Suppressor macrophage (primary cell): ENCODE measurements at regions not wholly inside any gene's neighbourhood (a gene's known extent, or its start where the extent isn't known, plus 50 kb on each side); places are given as distances from the start of the nearest gene placed in this dataset.
"Not testable (repeated sequence)": the region's sequence is repeated elsewhere in the genome, so short reads cannot be mapped to it uniquely, and the experiment has no call there.

Experiments
- DNase-seq, 4 experiments: peaks; one replicate each; pipeline ENCODE4 v3.0.0-alpha.2; 2020 to 2022

GRCh38 chr2:138223319-138223718, 259.0 kb downstream of the HNMT start:
- DNase-seq, result no peak

DNA sequence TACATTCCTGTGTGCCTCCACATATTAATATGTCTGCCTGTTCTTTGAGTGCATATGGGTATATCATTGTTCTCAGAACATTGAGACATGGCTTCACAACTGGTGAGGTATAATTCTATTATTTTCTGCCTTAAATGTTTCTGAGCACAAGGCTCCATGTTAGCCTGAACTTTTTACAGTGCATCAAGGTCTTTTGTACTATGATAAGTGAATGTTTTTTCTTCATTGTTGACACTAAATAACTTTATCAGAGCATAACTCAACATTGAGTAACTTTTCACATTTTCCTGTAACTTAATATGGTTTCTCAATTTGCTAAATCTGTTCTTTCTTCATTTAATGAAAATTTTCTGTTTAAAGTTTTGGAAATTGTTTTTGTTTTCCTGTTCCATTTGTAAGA, 262.9 kb downstream of the HNMT start:
- DNase-seq, result no peak

DNA sequence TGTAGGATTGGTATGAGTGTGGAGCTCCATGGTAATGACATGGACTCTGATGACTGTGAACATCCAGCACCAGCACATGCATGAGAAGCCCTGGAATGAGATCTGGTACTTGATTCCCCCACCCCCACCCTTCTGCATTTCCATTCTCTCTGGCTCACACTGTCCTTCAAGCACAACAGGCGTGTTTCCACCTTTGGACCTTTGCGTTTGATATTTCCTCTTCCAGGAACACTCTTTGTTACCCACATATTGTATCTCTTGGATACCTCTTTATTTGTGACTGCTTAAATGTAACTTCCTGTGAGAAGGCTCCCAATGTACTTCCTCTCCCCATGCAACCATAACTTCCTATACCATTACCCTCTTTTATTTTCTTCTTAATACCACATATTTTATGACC, 263.8 kb downstream of the HNMT start:
- no peak for DNase-seq

DNA sequence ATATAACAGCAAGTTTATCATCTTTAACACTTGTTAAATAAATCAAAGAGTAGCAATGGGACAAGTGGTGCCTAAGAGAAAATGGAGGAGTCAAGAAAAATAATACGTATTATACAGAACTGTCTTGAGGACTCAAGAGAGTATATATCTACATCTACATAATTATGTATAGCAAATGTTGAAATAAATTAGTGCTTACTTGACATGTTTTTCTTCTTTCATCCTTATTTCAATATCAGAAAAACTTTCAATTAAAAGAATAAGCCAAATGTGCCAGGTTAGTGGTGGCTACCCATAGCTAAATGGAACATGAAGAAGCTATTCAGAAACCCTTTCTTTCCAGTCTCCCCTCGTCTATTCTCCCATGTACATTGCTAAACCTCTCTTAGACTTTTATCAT, 267.3 kb upstream of the SPOPL start:
- no peak for DNase-seq

DNA sequence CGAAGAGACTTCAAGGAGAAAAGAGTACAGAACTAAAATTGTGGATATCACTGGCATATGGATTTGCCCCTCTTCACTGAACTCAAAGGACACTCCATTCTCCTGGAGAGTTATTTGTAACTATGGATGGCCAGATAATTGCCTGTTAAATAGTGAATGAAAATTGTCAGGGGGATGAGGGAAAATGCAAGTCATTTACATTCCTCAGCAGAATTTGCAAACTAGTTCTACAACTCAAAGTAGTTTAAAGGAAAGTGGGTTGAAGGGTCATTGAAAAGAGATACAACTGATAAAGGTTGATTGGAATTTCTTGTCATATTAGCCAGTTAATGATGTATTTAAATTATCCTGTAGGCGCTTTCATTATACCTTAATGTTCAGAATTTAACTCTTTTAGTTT, 266.5 kb upstream of the SPOPL start:
- DNase-seq, result no peak

- no peak for DNase-seq
Measured at GRCh38 chr2:138236142-138236541, 265.4 kb upstream of the SPOPL start.

DNA sequence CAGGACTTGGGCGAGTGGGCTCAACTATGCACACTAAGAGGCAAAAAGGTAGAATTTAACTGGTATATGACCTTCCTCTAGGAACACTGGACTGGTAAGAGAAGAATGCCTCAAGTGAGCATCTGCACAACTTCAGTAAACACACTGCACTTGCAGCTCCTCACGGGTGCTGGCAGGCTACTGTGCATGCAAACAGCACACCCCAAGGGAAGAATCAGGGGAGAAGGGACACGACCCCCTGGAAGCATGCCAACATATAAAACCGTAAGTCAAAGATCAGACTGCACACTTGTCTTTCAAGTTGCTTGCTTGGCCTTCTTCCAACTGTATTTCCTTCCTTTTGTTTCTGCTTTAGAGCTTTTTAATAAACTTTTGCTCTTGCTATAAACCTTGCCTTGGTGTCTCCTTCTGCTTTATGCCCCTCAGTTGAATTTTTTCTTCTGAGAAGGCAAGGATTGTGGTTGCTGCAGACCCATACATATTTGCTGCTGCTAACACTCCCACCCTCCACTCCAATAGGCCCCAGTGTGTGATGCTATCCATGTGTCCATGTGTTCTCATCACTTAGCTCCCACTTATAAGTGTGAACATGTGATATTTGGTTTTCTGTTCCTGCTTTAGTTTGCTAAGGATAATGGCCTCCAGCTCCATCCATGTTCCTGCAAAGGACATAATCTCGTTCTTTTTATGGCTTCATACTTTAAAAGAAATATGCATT, 263.7 kb upstream of the SPOPL start:
- DNase-seq, result no peak

DNA sequence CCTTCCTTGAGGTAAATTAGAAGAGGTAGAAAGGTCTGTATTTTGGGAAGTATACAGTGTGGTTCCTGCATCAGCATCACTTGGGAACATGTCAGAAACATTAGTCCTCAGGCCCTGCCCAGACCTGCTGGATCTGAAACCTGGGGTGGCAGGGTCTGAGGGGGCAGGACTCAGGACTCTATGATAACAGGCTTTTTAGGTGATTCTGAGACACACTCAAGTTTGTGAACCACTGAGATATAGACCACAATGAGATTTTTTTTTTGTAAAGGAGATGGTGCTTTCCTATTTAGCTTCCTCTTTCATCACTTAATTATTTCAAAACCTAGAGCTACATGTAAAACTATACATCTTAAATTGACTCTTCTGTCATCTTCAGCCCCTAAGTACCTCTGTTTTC, 262.7 kb upstream of the SPOPL start:
- no peak for DNase-seq

DNA sequence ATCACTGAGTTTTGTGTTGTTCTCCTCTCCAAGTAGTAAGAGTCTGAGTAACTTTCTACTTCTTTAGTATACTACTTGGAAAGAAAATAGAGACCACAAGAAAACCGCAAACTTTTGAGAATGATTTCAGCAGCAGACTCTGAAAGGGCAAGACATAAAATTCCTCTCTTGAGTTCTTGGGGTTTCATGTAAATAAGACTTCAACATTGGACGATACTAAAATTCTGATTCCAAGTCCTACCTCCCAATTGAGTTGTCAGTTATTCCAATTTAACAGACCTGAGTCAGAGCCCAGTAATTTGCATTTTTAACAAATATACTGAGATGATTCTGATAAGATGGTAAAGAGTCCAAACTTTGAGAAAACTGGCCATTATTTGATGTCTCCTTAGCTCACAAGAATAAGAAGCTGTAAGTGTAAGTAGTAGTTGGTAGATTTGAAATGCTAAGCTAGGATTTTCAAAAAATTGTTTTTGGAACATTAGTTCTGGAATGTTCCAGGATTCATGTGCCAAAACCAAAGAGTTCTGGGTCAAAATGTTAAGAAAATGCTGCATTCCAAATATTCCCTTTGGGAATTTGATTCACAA, 261.6 kb upstream of the SPOPL start:
- DNase-seq, result no peak

DNA sequence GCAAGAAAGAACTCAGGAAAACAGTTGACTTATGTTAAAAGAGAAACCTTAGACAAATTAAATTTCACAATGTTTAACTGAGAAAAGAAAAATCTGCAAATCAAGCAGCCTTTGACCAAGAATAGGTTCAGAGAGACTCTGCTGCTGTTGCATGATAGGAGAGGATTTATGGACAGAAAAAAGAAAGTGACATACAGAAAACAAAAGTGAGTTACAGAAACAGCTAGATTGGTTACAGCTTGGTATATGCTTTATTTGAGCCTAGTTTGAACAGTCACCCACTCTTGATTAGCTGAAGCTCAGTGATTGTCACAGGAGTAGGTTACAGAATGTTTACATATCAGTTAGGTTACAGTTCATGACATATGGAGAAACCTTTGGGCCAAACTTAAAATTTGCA, 258.2 kb upstream of the SPOPL start:
- DNase-seq, result no peak

GRCh38 chr2:138244501-138244925, 257.1 kb upstream of the SPOPL start:
- peak in 3 of 4 experiments; percentile 1 to 27 (median 8) for DNase-seq

- no peak for DNase-seq
Measured at GRCh38 chr2:138245310-138245709, 256.3 kb upstream of the SPOPL start.

DNA sequence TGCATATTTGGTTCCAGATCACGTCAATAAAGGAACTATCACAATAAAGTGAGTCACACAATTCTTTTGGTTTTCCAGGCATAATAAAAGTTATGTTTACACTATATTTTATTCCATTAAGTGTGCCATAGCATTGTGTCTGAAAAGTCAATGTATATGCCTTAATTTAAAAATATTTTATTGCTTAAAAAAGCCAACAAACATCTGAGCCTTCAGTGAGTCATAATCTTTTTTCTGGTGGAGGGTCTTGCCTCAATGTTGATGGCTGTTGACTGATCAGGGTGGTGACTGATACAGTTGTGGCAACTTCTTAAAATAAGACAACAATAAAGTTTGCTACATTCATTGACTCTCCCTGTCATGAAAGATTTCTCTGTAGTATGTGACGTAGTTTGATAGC, 254.3 kb upstream of the SPOPL start:
- no peak for DNase-seq

GRCh38 chr2:138249207-138249606, 252.4 kb upstream of the SPOPL start:
- DNase-seq, result no peak

GRCh38 chr2:138250843-138251320, 250.7 kb upstream of the SPOPL start:
- not testable (repeated sequence) for DNase-seq

- no peak for DNase-seq
Measured at GRCh38 chr2:138252587-138252986, 249.0 kb upstream of the SPOPL start.

DNA sequence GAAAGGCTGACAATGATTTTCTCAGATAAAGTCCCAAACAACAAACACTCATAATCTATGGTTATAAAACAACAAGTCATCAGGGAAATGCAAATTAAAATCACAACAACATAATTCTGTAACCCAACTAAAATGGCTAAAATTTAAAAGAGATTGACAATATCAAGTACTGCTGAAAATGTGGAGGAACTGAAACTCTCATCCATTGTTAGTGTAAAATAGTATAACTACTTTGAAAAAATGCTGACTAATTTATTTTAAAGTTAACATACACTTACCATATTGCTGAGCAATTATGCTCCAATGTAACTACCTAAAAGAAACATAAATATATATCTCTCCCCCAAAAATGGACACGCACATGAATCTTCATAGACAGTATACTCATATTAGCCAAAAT, 245.9 kb upstream of the SPOPL start:
- DNase-seq, result no peak

DNA sequence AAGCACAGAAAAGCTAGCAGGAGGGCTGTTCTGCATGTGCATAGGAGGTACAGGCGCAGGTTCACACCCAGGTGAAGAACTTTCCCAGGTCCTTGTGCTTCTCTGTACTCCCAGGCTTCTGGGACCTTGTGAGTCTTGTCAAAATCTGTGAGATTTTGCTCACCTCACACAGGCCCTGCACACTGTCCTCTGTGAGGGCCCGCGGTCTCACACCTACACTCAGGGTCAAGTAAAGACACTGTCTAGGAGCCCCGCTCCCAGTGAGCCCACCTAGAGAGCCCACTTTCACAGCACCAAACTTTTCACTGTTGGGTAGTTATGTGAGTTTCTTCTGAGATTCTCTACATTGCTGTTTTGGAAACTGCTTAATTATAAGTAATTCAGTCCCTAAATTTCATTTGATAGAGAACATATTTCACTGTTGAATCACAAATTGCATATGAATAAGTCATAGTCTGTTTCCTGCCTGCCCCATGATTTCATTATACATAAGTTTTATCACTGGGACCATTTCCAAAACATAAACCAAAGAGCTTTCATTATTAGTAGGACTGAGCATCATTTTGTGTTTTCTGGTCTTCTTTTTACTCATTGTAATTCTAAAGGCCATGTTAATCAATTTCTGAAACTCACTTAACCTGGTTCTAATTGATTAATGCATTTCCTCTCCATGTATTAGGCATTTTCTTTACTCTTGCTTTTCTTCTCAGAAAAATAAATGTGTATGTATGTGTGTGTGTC, 234.2 kb upstream of the SPOPL start:
- no peak for DNase-seq

DNA sequence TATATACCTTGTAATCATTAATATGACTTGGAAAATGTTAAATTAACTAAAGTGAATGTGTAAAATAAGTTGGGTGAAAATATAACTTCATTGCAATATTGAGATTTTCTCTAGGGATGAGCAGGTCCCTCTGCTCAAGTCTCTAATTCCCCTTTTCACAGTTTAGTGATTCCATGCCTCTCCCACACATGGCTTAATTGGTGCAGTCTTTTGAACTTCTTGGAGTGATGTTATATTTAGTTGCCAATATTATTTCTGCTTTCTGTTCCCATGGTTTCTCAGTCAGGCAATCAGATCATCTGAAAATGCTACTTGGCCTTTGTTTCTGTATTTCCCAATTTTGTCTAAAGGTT, 233.7 kb upstream of the SPOPL start:
- DNase-seq, result peak in 2 of 4 experiments; percentile 5 to 7

- DNase-seq, result no peak
Measured at GRCh38 chr2:138269765-138270164, 231.8 kb upstream of the SPOPL start.

GRCh38 chr2:138271467-138271866, 230.1 kb upstream of the SPOPL start:
- DNase-seq, result no peak

GRCh38 chr2:138272524-138273195, 228.9 kb upstream of the SPOPL start:
- DNase-seq, result no peak

GRCh38 chr2:138273280-138273679, 228.3 kb upstream of the SPOPL start:
- DNase-seq, result not testable (repeated sequence)
